Bronchial epithelial cell (primary cell): ENCODE measurements at regions not wholly inside any gene's neighbourhood (a gene's known extent, or its start where the extent isn't known, plus 50 kb on each side); places are given as distances from the start of the nearest gene placed in this dataset.
A peak's percentile ranks its signal among the peaks of the same experiment; 100 is the strongest.

Source experiments
- DNase-seq: peaks from one replicate; pipeline ENCODE4 v3.0.0-alpha.2; 2010; ENCODE audit warnings: low read depth
- FAIRE-seq: peaks from 2 replicates; lab custom pipeline; 2011; peaks lifted over from hg19 to GRCh38; lab: Jason Lieb, UNC
- H3K27me3 ChIP-seq: 2 replicates; pipeline ENCODE4 v1.5.1; 2011; ENCODE audit warnings: low read length; ENCODE audit not compliant: control insufficient read depth, insufficient read depth
- H3K36me3 ChIP-seq: 2 replicates; pipeline ENCODE4 v1.5.1; 2011; ENCODE audit warnings: low read length; ENCODE audit not compliant: control insufficient read depth, insufficient read depth
- H3K4me3 ChIP-seq: 2 replicates; pipeline ENCODE4 v1.5.1; 2011; ENCODE audit warnings: mild to moderate bottlenecking, low read depth, low read length, control low read depth
- TF ChIP-seq, protein P1 (sequence below): IDR thresholded peaks from 2 replicates; pipeline ENCODE4 v1.5.1; 2011; ENCODE audit warnings: mild to moderate bottlenecking, moderate library complexity, low read length, control low read depth, inconsistent platforms; ENCODE audit not compliant: insufficient read depth, severe bottlenecking

DNA sequence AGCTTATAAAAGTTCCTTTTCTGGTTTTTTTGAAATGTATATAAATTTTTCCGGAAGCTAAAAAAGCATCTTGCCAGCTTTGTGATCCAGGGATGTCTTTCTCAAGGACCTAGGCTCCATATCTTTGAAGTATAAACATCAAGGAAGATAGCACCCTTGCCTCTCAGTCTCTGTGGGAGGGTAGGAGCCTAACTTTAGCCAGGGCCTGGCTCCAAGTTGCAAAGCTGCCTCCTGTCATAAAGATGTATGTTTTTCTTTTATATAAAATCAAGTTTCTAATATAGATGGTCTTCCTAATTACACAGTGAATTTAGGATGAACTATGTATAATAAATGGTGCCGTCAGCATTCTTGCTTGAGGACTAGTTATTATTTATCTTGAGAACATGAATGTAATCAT, 612.6 kb upstream of the USP15 start:
- no peak overlapping the region for H3K4me3 ChIP-seq
- DNase-seq (no peak), FAIRE-seq (no peak)
- TF ChIP-seq, protein P1, sequence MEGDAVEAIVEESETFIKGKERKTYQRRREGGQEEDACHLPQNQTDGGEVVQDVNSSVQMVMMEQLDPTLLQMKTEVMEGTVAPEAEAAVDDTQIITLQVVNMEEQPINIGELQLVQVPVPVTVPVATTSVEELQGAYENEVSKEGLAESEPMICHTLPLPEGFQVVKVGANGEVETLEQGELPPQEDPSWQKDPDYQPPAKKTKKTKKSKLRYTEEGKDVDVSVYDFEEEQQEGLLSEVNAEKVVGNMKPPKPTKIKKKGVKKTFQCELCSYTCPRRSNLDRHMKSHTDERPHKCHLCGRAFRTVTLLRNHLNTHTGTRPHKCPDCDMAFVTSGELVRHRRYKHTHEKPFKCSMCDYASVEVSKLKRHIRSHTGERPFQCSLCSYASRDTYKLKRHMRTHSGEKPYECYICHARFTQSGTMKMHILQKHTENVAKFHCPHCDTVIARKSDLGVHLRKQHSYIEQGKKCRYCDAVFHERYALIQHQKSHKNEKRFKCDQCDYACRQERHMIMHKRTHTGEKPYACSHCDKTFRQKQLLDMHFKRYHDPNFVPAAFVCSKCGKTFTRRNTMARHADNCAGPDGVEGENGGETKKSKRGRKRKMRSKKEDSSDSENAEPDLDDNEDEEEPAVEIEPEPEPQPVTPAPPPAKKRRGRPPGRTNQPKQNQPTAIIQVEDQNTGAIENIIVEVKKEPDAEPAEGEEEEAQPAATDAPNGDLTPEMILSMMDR = no peak
- no peaks in the 10 kb centered on the region for H3K27me3 ChIP-seq
- H3K36me3 ChIP-seq = no peaks in the 10 kb centered on the region

DNA sequence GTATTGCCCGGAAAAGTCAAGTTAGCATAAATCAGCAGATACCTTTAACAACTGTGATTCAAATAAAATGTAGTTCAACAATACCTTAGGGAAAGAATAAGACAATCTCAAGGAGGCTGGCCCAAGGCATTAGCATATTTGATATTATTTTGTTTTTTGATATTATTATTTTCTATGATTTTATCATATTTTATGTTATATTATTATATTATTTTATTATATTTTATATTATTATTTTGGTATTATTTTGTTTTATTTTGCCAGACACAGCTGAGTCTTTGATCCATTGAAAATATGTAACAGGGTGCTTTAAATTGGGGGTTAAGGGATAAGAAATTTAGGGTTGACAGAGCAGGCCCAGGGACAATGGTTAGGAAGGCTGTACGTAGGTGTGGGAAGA, 607.9 kb upstream of the USP15 start:
- Histone ChIP-seq H3K27me3 (no peaks in the 10 kb centered on the region), H3K4me3 (no peak overlapping the region), H3K36me3 (no peaks in the 10 kb centered on the region)
- DNase-seq (no peak), FAIRE-seq (no peak)
- TF ChIP-seq, protein P1 = no peak

DNA sequence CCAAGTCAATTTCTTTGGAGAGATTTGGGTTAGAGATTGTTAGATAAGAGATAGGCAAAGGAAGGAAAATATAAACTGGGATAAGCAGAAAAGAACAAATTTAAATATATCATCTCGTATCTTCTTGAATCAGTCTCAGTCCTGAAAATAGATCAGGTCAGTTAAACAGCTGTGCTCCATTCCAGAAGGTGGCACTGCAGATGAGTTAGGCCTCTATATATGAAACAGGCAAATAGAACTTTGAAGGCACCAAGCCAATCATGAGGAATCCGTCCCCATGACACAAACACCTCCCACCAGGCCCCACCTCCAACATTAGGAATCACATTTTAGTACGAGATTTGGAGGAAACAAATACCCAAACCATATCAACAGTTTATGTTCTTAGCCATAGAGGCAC, 605.5 kb upstream of the USP15 start:
- Histone ChIP-seq H3K4me3 (no peak overlapping the region), H3K36me3 (no peaks in the 10 kb centered on the region), H3K27me3 (no peaks in the 10 kb centered on the region)
- FAIRE-seq (no peak), DNase-seq (peak; percentile 19)
- TF ChIP-seq, protein P1 = no peak

DNA sequence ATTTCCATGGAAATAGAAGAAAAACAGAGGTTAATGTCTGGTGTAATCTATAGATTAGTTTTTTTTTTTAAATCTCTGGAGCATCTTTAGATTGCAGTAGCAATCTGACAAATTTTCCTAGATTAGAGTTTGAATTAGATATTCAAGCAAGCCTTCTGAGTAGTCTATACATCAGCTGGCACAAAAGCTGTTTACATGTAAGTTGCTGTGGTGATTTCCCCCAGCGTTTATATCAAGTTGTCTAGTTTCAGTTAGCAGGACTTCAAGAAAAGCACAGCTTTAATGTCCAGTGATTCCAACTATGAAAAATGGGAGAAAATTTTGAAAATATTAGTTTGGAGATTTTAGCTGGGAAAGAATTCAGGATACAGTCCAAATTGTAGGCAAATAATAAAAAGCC, 605.0 kb upstream of the USP15 start:
- Histone ChIP-seq H3K36me3 (no peaks in the 10 kb centered on the region), H3K27me3 (no peaks in the 10 kb centered on the region), H3K4me3 (no peak overlapping the region)
- DNase-seq = no peak
- FAIRE-seq = no peak
- TF ChIP-seq, protein P1 = no peak

DNA sequence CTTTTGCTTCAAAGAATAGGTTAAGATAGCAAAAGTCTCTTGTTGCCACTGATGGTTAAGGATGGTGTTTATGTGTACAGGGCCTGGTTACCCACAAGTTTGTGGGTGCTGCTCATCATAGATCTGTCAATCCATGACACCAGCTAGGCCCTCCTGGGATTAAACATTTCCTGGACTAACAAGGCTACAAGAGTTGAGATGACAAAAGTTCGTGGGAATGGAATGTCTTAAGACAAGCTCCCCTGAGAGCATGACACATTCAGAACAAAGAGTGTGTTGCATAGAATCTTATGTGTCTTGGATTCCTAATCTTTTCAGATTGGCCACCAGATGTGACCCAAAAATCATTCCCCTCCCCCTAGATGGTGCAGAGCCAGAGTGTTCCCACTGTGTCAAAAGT, 592.5 kb upstream of the USP15 start:
- FAIRE-seq (no peak), DNase-seq (no peak)
- Histone ChIP-seq H3K36me3 (no peaks in the 10 kb centered on the region), H3K27me3 (no peaks in the 10 kb centered on the region), H3K4me3 (no peak overlapping the region)
- TF ChIP-seq, protein P1 = no peak

DNA sequence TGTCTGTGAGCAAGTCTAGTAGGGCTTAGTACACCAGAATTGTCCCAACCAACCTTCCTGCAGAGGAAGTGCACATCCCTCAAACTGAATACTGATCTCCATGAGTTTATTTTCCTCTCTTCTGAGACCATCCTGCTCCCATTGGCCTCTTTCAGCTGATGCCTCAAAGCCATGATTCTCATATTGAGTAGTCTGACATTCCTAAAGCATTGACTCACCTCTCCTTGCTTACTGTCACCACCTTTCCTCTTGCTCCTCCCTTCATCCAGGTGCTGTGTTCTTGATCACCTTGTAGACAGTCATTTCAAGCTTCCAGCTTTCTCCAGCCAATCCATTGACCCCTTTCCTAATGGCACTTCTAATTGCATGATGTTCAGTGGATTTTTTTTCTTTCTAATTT, 583.7 kb upstream of the USP15 start:
- peak; percentile 42 for DNase-seq
- FAIRE-seq = peak; percentile 76
- H3K27me3 ChIP-seq = no peaks in the 10 kb centered on the region
- TF ChIP-seq, protein P1 = no peak
- no peak overlapping the region for H3K4me3 ChIP-seq
- no peaks in the 10 kb centered on the region for H3K36me3 ChIP-seq
